ENCODE measurements at regions not wholly inside any gene's neighbourhood (a gene's known extent, or its start where the extent isn't known, plus 50 kb on each side); places are given as distances from the start of the nearest gene placed in this dataset.

DNA sequence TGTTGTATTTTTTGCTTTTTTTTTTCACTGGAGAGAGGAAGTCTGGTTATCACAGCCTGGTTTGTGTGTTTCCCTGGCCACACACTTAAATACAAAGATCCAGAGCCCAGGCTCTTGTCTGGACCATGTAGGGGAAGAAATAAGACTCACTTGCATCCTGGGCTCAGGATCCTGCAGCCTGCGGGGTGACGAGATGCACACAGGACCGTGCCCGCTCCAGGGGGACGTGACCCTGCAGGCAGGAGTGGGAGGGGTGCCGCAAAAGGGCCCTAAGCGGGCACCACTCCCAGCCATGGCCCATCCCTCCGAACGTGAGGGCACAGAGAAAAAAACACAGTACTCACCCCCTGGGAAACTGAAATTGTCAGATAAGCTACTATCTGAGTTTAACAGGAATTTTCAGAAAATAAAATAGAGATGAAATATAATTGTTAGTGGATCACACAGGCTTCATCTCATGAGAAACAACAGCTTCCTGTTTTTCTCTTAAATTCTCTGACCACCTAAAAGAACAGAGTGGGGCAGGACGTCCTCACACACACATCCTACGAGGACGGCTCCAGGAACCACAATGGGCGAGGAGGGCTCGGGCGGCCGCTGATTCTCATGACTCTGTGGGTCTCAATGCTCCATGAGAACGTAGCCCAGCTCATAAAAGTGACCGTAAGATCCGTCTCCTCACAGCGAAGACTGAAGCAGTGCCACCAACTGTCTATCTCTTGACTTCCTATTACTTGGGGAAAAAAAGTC is 142.6 kb upstream of the ALKAL2 start:
- no peaks in the 10 kb centered on the region for H3K27me3 ChIP-seq (ENCODE audit: insufficient read depth, low read length, poor library complexity)
- no peak overlapping the region for H3K9ac ChIP-seq (ENCODE audit: low read depth, low read length)
- no peaks in the 10 kb centered on the region for H3K4me1 ChIP-seq (ENCODE audit: insufficient read depth, low read length)
- no peak overlapping the region for H2AFZ ChIP-seq (ENCODE audit: low read depth, low read length)
- ATAC-seq (ENCODE audit: insufficient read depth, low read depth) (no peak), DNase-seq (no peak)
- no peak overlapping the region for H3K27ac ChIP-seq (ENCODE audit: low read length)
- no peak overlapping the region for H3K4me2 ChIP-seq (ENCODE audit: insufficient read depth, low read length)
- H3K36me3 ChIP-seq (ENCODE audit: insufficient read depth, low read length), result no peaks in the 10 kb centered on the region
- no peak for TF ChIP-seq EZH2 (IDR thresholded peaks at IDR 0.05; ENCODE audit: borderline replicate concordance, low read depth, low read length, severe bottlenecking)
- no peak for TF ChIP-seq CTCF (IDR thresholded peaks at IDR 0.05; ENCODE audit: borderline replicate concordance, extremely low read depth, low read length, poor library complexity, severe bottlenecking)
- H4K20me1 ChIP-seq (ENCODE audit: insufficient read depth, low read length), result no peaks in the 10 kb centered on the region
- H3K79me2 ChIP-seq (ENCODE audit: insufficient read depth, low read length), result no peaks in the 10 kb centered on the region
- H3K9me3 ChIP-seq (ENCODE audit: insufficient read depth, low read length, severe bottlenecking), result no peaks in the 10 kb centered on the region
- no peak overlapping the region for H3K4me3 ChIP-seq (ENCODE audit: low read depth in 1 of 2, low read length in 2 of 2)

- Histone ChIP-seq H3K36me3 (ENCODE audit: insufficient read depth, low read length) (no peaks in the 10 kb centered on the region), H3K27me3 (ENCODE audit: insufficient read depth, low read length, poor library complexity) (no peaks in the 10 kb centered on the region), H3K4me1 (ENCODE audit: insufficient read depth, low read length) (no peaks in the 10 kb centered on the region), H3K4me2 (ENCODE audit: insufficient read depth, low read length) (no peak overlapping the region), H3K27ac (ENCODE audit: low read length) (no peak overlapping the region), H3K4me3 (ENCODE audit: low read depth in 1 of 2, low read length in 2 of 2) (no peak overlapping the region), H4K20me1 (ENCODE audit: insufficient read depth, low read length) (no peaks in the 10 kb centered on the region), H3K79me2 (ENCODE audit: insufficient read depth, low read length) (no peaks in the 10 kb centered on the region), H2AFZ (ENCODE audit: low read depth, low read length) (no peak overlapping the region), H3K9ac (ENCODE audit: low read depth, low read length) (no peak overlapping the region), H3K9me3 (ENCODE audit: insufficient read depth, low read length, severe bottlenecking) (no peaks in the 10 kb centered on the region)
- DNase-seq (no peak), ATAC-seq (ENCODE audit: insufficient read depth, low read depth) (no peak)
- TF ChIP-seq CTCF (IDR thresholded peaks at IDR 0.05; ENCODE audit: borderline replicate concordance, extremely low read depth, low read length, poor library complexity, severe bottlenecking) (no peak), EZH2 (IDR thresholded peaks at IDR 0.05; ENCODE audit: borderline replicate concordance, low read depth, low read length, severe bottlenecking) (no peak)
These were observed 141.8 kb upstream of the ALKAL2 start for GRCh38 chr2:429575-430254.

DNA sequence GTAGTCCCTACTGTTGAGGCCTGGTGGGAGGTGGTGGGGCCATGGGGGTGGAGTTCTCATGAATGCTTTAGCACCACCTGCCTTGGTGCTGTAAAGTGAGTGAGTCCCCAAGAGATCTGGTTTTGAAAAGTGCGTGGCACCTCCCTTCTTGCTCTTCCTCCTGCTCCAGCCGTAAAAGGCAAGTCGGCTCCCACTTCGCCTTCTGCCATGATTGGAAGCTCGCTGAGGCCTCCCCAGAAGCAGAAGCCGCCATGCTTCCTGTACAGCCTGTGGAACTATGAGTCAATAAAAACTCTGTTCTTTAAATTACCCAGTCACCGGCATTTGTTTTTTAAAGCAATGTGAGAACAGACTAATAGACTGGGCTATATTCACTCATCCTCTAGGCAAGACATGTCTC is 141.3 kb upstream of the ALKAL2 start:
- H2AFZ ChIP-seq (ENCODE audit: low read depth, low read length), result no peak overlapping the region

More for the DNA sequence above, 141.3 kb upstream of the ALKAL2 start:
- no peak overlapping the region for H3K4me3 ChIP-seq (ENCODE audit: low read depth in 1 of 2, low read length in 2 of 2)
- H3K9ac ChIP-seq (ENCODE audit: low read depth, low read length), result no peak overlapping the region
- H3K27me3 ChIP-seq (ENCODE audit: insufficient read depth, low read length, poor library complexity), result no peaks in the 10 kb centered on the region
- H3K79me2 ChIP-seq (ENCODE audit: insufficient read depth, low read length), result no peaks in the 10 kb centered on the region
- DNase-seq (no peak), ATAC-seq (ENCODE audit: insufficient read depth, low read depth) (no peak)
- no peaks in the 10 kb centered on the region for H3K4me1 ChIP-seq (ENCODE audit: insufficient read depth, low read length)
- no peak overlapping the region for H3K27ac ChIP-seq (ENCODE audit: low read length)
- H3K9me3 ChIP-seq (ENCODE audit: insufficient read depth, low read length, severe bottlenecking), result no peaks in the 10 kb centered on the region
- no peaks in the 10 kb centered on the region for H4K20me1 ChIP-seq (ENCODE audit: insufficient read depth, low read length)
- H3K36me3 ChIP-seq (ENCODE audit: insufficient read depth, low read length), result no peaks in the 10 kb centered on the region
- TF ChIP-seq CTCF (IDR thresholded peaks at IDR 0.05; ENCODE audit: borderline replicate concordance, extremely low read depth, low read length, poor library complexity, severe bottlenecking) (no peak), EZH2 (IDR thresholded peaks at IDR 0.05; ENCODE audit: borderline replicate concordance, low read depth, low read length, severe bottlenecking) (no peak)
- H3K4me2 ChIP-seq (ENCODE audit: insufficient read depth, low read length), result no peak overlapping the region
